Esophagus muscularis mucosa (tissue), 4 donors: ENCODE measurements at regions not wholly inside any gene's neighbourhood (a gene's known extent, or its start where the extent isn't known, plus 50 kb on each side); places are given as distances from the start of the nearest gene placed in this dataset.

Source experiments
- DNase-seq: peaks from one replicate; pipeline ENCODE4 v3.0.0-alpha.2; 2017; ENCODE audit errors: extremely low spot score
- H3K27ac ChIP-seq, 4 donors: fragments of 200-600 bp; sonication (generic); replicated peaks in 1 of 4; 1 replicate in 3 of 4; 2 replicates in 1 of 4; pipeline ENCODE4 v1.5.1; 2016 to 2019; ENCODE audit warnings: mild to moderate bottlenecking in 1 of 4
- H3K27me3 ChIP-seq, 4 donors: fragments of 200-600 bp; sonication (generic); one replicate each; pipeline versions ENCODE4 v1.5.1 to v1.6.0; 2016 to 2019
- H3K36me3 ChIP-seq, 4 donors: fragments of 200-600 bp; sonication (generic); one replicate each; pipeline ENCODE4 v1.5.1; 2016 to 2019
- H3K4me1 ChIP-seq, 4 donors: fragments of 200-600 bp; sonication (generic); one replicate each; pipeline ENCODE4 v1.5.1; 2016 to 2019
- H3K4me3 ChIP-seq, 4 donors: fragments of 200-600 bp; sonication (generic); 1 replicate in 2 of 4; 2 replicates in 2 of 4; pipeline ENCODE4 v1.5.1; 2016 to 2019; ENCODE audit warnings: mild to moderate bottlenecking in 4 of 4, moderate library complexity in 1 of 4
- H3K9me3 ChIP-seq, 4 donors: fragments of 200-600 bp; sonication (generic); 1 replicate in 3 of 4; 2 replicates in 1 of 4; pipeline ENCODE4 v1.5.1; 2016 to 2019
- CTCF ChIP-seq, 3 experiments: fragments of 200-600 bp in 2 of 3; fragments of 450-650 bp in 1 of 3; sonication (generic) in 2 of 3; IDR thresholded peaks; one replicate each; pipeline ENCODE4 v1.5.1; 2017 to 2019; ENCODE audit warnings: antibody characterized with exemption in 3 of 3, mild to moderate bottlenecking in 2 of 3, moderate library complexity in 1 of 3
- EP300 ChIP-seq: sonication (generic); formaldehyde crosslinking; IDR thresholded peaks from one replicate; pipeline ENCODE4 v1.6.1; 2017; ENCODE audit warnings: antibody characterized with exemption
- POLR2A ChIP-seq: fragments of 450-650 bp; IDR thresholded peaks from one replicate; pipeline ENCODE4 v1.6.1; 2017; ENCODE audit warnings: antibody characterized with exemption, moderate library complexity, mild to moderate bottlenecking, low read depth
- POLR2AphosphoS5 ChIP-seq, 2 donors: sonication (generic); formaldehyde crosslinking; IDR thresholded peaks; one replicate each; pipeline ENCODE4 v1.6.1; 2017; ENCODE audit warnings: antibody characterized with exemption in 2 of 2
- WGBS: methylation state at CpG from one replicate; pipeline ENCODE4 v1.1.5; 2018; 5-methylcytosine and 5-hydroxymethylcytosine counted together
- intact Hi-C: fragments of 100-400 bp; cut with DNase I; formaldehyde crosslinking; loops from one replicate; pipeline ENCODE4 v1.15.1; 2023

- H3K9me3 ChIP-seq, result no peaks in the 10 kb centered on the region
- intact Hi-C loops, result no loop called here
- no peak overlapping the region for H3K27ac ChIP-seq
- WGBS, result 77% methylated on average over 6 of the region's 6 CpGs
- H3K4me3 ChIP-seq, result no peak overlapping the region
- H3K36me3 ChIP-seq, result no peaks in the 10 kb centered on the region
- no peaks in the 10 kb centered on the region for H3K27me3 ChIP-seq
- peaks cover 0 to 4% (median 1%) of the 10 kb centered on the region in 4 donors for H3K4me1 ChIP-seq
- no peak for DNase-seq
- TF ChIP-seq POLR2AphosphoS5 (IDR thresholded peaks at IDR 0.05), result no peak
- TF ChIP-seq POLR2A, result no peak
- no peak for TF ChIP-seq CTCF (IDR thresholded peaks at IDR 0.05)
- TF ChIP-seq EP300, result no peak
These were observed 651.6 kb upstream of the PITX2 start for GRCh38 chr4:111274486-111274885.

GRCh38 chr4:111281219-111281618 lies 658.3 kb upstream of the PITX2 start:
- H3K27me3 ChIP-seq, result no peaks in the 10 kb centered on the region
- H3K36me3 ChIP-seq, result no peaks in the 10 kb centered on the region
- DNase-seq, result no peak
- no peaks in the 10 kb centered on the region for H3K9me3 ChIP-seq
- no peak overlapping the region for H3K4me3 ChIP-seq
- TF ChIP-seq EP300 (no peak), CTCF (IDR thresholded peaks at IDR 0.05) (no peak), POLR2A (no peak), POLR2AphosphoS5 (IDR thresholded peaks at IDR 0.05) (no peak)
- 86% methylated on average over 5 of the region's 5 CpGs for WGBS
- no peaks in the 10 kb centered on the region for H3K4me1 ChIP-seq
- intact Hi-C loops, result loop anchor here (5.0 kb wide), 1 partner anchor 649 kb away; no protein-coding TSS in a partner anchor
- H3K27ac ChIP-seq, result no peak overlapping the region

GRCh38 chr4:111282035-111282434 lies 659.2 kb upstream of the PITX2 start:
- TF ChIP-seq POLR2AphosphoS5 (IDR thresholded peaks at IDR 0.05) (no peak), EP300 (no peak), CTCF (IDR thresholded peaks at IDR 0.05) (no peak)
- WGBS, result 89% methylated on average over 1 of the region's 1 CpG
- H3K27ac ChIP-seq, result no peak overlapping the region
- intact Hi-C loops, result loop anchor here (5.0 kb wide), 1 partner anchor 650 kb away; no protein-coding TSS in a partner anchor
- H3K4me3 ChIP-seq, result no peak overlapping the region
- H3K9me3 ChIP-seq, result no peaks in the 10 kb centered on the region
- DNase-seq, result no peak
- no peaks in the 10 kb centered on the region for H3K36me3 ChIP-seq
- H3K27me3 ChIP-seq, result no peaks in the 10 kb centered on the region
- no peaks in the 10 kb centered on the region for H3K4me1 ChIP-seq

- Histone ChIP-seq H3K36me3 (no peaks in the 10 kb centered on the region), H3K4me1 (no peaks in the 10 kb centered on the region), H3K27ac (no peak overlapping the region), H3K4me3 (no peak overlapping the region), H3K9me3 (no peaks in the 10 kb centered on the region), H3K27me3 (no peaks in the 10 kb centered on the region)
- intact Hi-C loops, result loop anchor here (5.0 kb wide), 1 partner anchor 651 kb away; no protein-coding TSS in a partner anchor
- TF ChIP-seq POLR2A (no peak), POLR2AphosphoS5 (IDR thresholded peaks at IDR 0.05) (no peak), EP300 (no peak), CTCF (IDR thresholded peaks at IDR 0.05) (peak; percentile 69 to 88 (median 75))
- DNase-seq, result no peak
- 39% methylated on average over 7 of the region's 7 CpGs for WGBS
These were observed 660.3 kb upstream of the PITX2 start for GRCh38 chr4:111283066-111283677.

- Histone ChIP-seq H3K27ac (no peak overlapping the region), H3K4me1 (no peaks in the 10 kb centered on the region), H3K9me3 (no peaks in the 10 kb centered on the region), H3K4me3 (no peak overlapping the region), H3K36me3 (no peaks in the 10 kb centered on the region), H3K27me3 (no peaks in the 10 kb centered on the region)
- DNase-seq, result no peak
- TF ChIP-seq CTCF (IDR thresholded peaks at IDR 0.05) (no peak), POLR2AphosphoS5 (IDR thresholded peaks at IDR 0.05) (no peak), EP300 (no peak), POLR2A (no peak)
- intact Hi-C loops, result no loop called here
- WGBS, result 90% methylated on average over 1 of the region's 1 CpG
These were observed 673.6 kb upstream of the PITX2 start for GRCh38 chr4:111296466-111296865.
